ENCODE measurements at regions not wholly inside any gene's neighbourhood (a gene's known extent, or its start where the extent isn't known, plus 50 kb on each side); places are given as distances from the start of the nearest gene placed in this dataset.

DNA sequence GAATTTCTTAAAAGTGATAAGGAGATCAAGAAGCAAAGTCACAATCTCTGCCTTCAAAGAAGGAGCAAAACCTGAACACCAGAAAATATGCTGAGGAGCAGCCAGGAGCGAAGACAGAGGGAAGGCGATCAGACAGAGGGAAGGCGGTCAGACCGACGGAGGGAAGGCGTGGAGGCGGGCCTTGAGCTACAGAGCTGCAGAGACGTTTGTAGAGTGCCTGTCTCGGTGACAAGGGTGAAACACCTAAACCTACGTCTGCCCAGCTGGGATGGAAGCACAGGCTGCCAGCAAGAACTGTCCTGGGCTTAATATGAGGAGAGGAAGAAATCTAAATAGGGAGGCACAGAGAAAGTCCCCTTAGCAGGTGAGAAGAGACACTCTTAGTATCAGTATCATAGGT is 476.0 kb downstream of the OCA2 start:
- intact Hi-C loops (cut with micrococcal nuclease) = no loop called here
- Mint-ChIP-seq H3K9me3 (peaks cover 21% of the 10 kb centered on the region), H3K4me3 (no peak overlapping the region), H3K27ac (no peak overlapping the region), H3K27me3 (no peaks in the 10 kb centered on the region), H3K36me3 (ENCODE audit: low read depth) (peaks cover 1% of the 10 kb centered on the region), H3K4me1 (no peaks in the 10 kb centered on the region)
- DNase-seq = peak; percentile 6

DNA sequence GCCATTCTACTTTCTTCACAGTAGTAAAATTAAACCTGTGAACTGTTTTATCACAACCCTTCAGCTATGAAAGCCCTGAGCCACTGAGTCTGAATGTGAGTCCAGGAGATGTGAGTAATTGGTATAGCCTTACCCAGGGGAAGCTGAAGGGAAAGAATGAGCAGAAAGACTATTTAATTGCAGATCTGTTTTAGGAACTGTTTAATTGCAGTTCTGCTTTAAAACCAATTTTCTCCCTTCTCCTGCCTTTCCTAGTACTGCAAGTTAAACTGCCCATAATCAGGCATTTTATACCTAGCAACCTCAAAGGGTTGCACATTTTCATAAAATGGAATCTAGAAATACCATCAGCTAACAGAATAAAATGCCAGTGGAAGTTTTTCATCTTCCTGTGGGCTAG is 476.7 kb downstream of the OCA2 start:
- Mint-ChIP-seq H3K36me3 (ENCODE audit: low read depth) (no peaks in the 10 kb centered on the region), H3K27ac (no peak overlapping the region), H3K27me3 (no peaks in the 10 kb centered on the region), H3K4me3 (no peak overlapping the region), H3K4me1 (no peaks in the 10 kb centered on the region), H3K9me3 (peaks cover 21% of the 10 kb centered on the region)
- intact Hi-C loops (cut with micrococcal nuclease) = no loop called here
- peak; percentile 4 for DNase-seq

DNA sequence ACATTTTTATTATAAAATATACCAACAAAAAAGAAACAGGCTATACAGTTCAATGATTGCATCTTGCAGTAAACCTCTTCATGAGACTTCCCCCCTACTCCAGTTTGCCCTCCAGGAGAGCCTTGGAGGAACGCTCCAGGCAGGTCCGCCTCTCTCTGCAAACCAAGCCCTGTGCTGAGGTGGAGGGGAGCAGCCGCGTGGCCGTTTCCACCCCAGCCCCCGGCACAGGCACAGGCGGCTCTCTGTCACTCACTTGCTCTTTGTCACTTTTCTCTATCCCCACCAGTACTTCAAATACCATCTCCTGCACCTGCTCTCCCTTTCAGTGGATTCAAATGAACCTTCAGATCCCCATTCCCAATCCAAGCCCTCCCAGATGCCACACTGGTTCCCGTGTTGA is 479.9 kb downstream of the OCA2 start:
- no peaks in the 10 kb centered on the region for H3K36me3 Mint-ChIP-seq (ENCODE audit: low read depth)
- no peaks in the 10 kb centered on the region for H3K4me1 Mint-ChIP-seq
- intact Hi-C loops (cut with micrococcal nuclease) = no loop called here
- H3K9me3 Mint-ChIP-seq = peaks cover 14% of the 10 kb centered on the region
- no peak overlapping the region for H3K4me3 Mint-ChIP-seq
- DNase-seq = peak; percentile 34
- H3K27me3 Mint-ChIP-seq = no peaks in the 10 kb centered on the region
- H3K27ac Mint-ChIP-seq = no peak overlapping the region

- Mint-ChIP-seq H3K27me3 (no peaks in the 10 kb centered on the region), H3K4me3 (no peak overlapping the region), H3K4me1 (no peaks in the 10 kb centered on the region), H3K27ac (no peak overlapping the region), H3K36me3 (ENCODE audit: low read depth) (no peaks in the 10 kb centered on the region), H3K9me3 (peaks cover 4% of the 10 kb centered on the region)
- intact Hi-C loops (cut with micrococcal nuclease) = no loop called here
- no peak for DNase-seq
Observed at GRCh38 chr15:27617013-27617412, 482.1 kb downstream of the OCA2 start.

GRCh38 chr15:27608248-27608647 is 490.9 kb downstream of the OCA2 start:
- Mint-ChIP-seq H3K4me3 (no peak overlapping the region), H3K9me3 (peaks cover 12% of the 10 kb centered on the region)

GRCh38 chr15:27601239-27601960 is 497.7 kb downstream of the OCA2 start:
- no peak for DNase-seq
- H3K27ac Mint-ChIP-seq = no peak overlapping the region
- H3K36me3 Mint-ChIP-seq (ENCODE audit: low read depth) = no peaks in the 10 kb centered on the region
- intact Hi-C loops (cut with micrococcal nuclease) = no loop called here
- H3K9me3 Mint-ChIP-seq = peaks cover 6% of the 10 kb centered on the region
- H3K4me1 Mint-ChIP-seq = no peaks in the 10 kb centered on the region
- no peaks in the 10 kb centered on the region for H3K27me3 Mint-ChIP-seq
- H3K4me3 Mint-ChIP-seq = no peak overlapping the region

More at GRCh38 chr15:27608248-27608647, 490.9 kb downstream of the OCA2 start:
- intact Hi-C loops (cut with micrococcal nuclease) = no loop called here
- no peaks in the 10 kb centered on the region for H3K36me3 Mint-ChIP-seq (ENCODE audit: low read depth)
- no peak overlapping the region for H3K27ac Mint-ChIP-seq
- no peaks in the 10 kb centered on the region for H3K27me3 Mint-ChIP-seq
- H3K4me1 Mint-ChIP-seq = no peaks in the 10 kb centered on the region
- no peak for DNase-seq

- no peak for DNase-seq
- H3K4me1 Mint-ChIP-seq = no peaks in the 10 kb centered on the region
- H3K36me3 Mint-ChIP-seq (ENCODE audit: low read depth) = no peaks in the 10 kb centered on the region
- H3K9me3 Mint-ChIP-seq = peaks cover 11% of the 10 kb centered on the region
- H3K27me3 Mint-ChIP-seq = no peaks in the 10 kb centered on the region
- H3K27ac Mint-ChIP-seq = no peak overlapping the region
- H3K4me3 Mint-ChIP-seq = no peak overlapping the region
- intact Hi-C loops (cut with micrococcal nuclease) = no loop called here
Observed at GRCh38 chr15:27599034-27599433, 500.1 kb downstream of the OCA2 start.

DNA sequence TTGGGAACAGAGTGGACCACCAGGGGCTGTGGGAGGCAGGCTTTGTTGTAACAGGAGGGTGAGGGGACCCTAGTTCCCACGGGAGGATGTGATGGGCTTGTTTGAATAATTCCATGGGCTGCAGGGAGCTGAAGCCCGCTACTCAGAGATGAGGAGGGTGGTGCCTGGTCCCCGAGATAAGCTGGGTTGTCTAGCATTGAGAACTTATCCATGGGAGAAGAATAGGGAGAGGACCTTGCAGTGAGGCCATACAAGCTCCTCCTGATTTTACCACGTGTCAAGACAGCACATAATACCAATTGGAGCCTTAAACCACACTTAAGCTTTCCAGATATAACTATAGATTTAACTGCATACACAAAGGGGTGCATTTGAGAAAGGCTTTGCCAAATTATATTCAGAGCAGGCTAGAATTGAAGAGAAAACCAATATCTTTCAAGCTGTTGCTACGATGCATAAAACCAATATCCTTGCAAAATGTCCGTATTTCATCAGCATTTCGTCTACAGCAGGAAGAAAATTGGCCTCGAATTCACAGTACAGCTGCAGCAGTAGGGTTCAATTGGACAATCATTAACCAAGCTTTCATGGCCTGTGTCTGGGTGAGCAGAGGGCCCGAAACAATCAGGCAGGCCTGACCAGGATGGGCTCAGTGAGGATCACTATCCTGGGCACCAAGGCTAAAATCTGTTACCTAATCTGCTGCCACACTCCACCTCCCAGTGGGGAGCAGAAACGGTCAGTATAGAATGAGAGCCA is 500.7 kb downstream of the OCA2 start:
- H3K9me3 Mint-ChIP-seq = peaks cover 11% of the 10 kb centered on the region
- no peak overlapping the region for H3K27ac Mint-ChIP-seq
- H3K4me3 Mint-ChIP-seq = no peak overlapping the region
- no peaks in the 10 kb centered on the region for H3K27me3 Mint-ChIP-seq
- H3K4me1 Mint-ChIP-seq = no peaks in the 10 kb centered on the region
- no peak for DNase-seq
- H3K36me3 Mint-ChIP-seq (ENCODE audit: low read depth) = no peaks in the 10 kb centered on the region
- intact Hi-C loops (cut with micrococcal nuclease) = no loop called here

GRCh38 chr15:27595211-27595610 is 503.9 kb downstream of the OCA2 start:
- intact Hi-C loops (cut with micrococcal nuclease) = no loop called here
- Mint-ChIP-seq H3K27ac (no peak overlapping the region), H3K36me3 (ENCODE audit: low read depth) (no peaks in the 10 kb centered on the region), H3K4me3 (no peak overlapping the region), H3K27me3 (no peaks in the 10 kb centered on the region), H3K9me3 (peaks cover 11% of the 10 kb centered on the region), H3K4me1 (no peaks in the 10 kb centered on the region)
- no peak for DNase-seq

DNA sequence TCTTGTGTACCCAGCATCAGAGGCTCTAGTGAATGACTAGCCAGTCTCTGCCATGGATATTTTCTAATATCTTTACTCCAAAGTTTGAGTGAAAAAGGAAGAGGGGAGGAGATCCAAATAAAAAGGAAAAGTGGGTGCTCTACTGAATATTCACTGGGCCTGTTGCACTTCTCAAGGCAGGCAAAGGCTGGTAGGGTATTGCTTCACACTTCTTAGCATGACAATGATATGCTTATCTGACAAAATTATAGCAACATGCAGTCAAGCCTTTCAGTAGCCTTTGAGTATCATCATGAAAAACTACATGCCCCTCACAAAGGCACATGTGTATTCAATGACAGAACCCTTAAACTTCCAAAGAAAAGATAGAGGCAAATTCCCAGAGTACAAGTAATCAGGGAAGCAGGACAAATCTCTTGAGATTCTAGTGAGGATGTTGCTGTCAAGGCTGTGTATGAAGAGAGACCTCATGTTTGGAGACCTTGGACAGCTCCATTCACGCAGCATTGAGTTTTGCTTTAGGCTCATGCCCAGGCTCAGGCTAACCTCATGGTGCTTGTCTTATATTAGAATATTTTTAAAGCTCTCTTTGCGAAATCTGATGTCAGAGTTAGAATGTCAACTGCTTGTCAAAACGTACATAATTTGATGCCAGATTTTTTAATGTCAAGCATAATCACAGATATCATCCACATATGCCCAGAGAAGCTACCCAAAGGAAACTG is 506.9 kb downstream of the OCA2 start:
- Mint-ChIP-seq H3K9me3 (peaks cover 14% of the 10 kb centered on the region), H3K4me3 (no peak overlapping the region)

More for the DNA sequence above, 506.9 kb downstream of the OCA2 start:
- H3K27ac Mint-ChIP-seq = no peak overlapping the region
- H3K27me3 Mint-ChIP-seq = no peaks in the 10 kb centered on the region
- DNase-seq = peak; percentile 3
- H3K36me3 Mint-ChIP-seq (ENCODE audit: low read depth) = no peaks in the 10 kb centered on the region
- intact Hi-C loops (cut with micrococcal nuclease) = no loop called here
- H3K4me1 Mint-ChIP-seq = no peaks in the 10 kb centered on the region
